GM23248 (cell line): ENCODE measurements at regions not wholly inside any gene's neighbourhood (a gene's known extent, or its start where the extent isn't known, plus 50 kb on each side); places are given as distances from the start of the nearest gene placed in this dataset.

ENCODE experiments used
- DNase-seq: peaks from one replicate; pipeline ENCODE4 v3.0.0-alpha.2; 2015
- H2AFZ ChIP-seq: fragments of 200-600 bp; sonication (generic); 2 replicates; pipeline ENCODE4 v1.6.1; 2016; ENCODE audit warnings: antibody characterized with exemption
- H3F3A ChIP-seq: fragments of 200-600 bp; sonication (generic); 2 replicates; pipeline ENCODE4 v1.6.1; 2016; ENCODE audit warnings: mild to moderate bottlenecking, antibody characterized with exemption, mixed run types; ENCODE audit not compliant: insufficient read depth
- H3K27ac ChIP-seq: fragments of 200-600 bp; sonication (generic); 2 replicates; pipeline ENCODE4 v1.5.1; 2016; ENCODE audit warnings: mild to moderate bottlenecking
- H3K27me3 ChIP-seq: fragments of 200-600 bp; sonication (generic); replicated peaks from 2 replicates; pipeline ENCODE4 v1.6.1; 2016; ENCODE audit warnings: mild to moderate bottlenecking; ENCODE audit not compliant: insufficient read depth
- H3K36me3 ChIP-seq: fragments of 200-600 bp; sonication (generic); 2 replicates; pipeline ENCODE4 v1.6.1; 2016; ENCODE audit warnings: low read depth, mild to moderate bottlenecking
- H3K4me1 ChIP-seq: fragments of 200-600 bp; sonication (generic); 2 replicates; pipeline ENCODE4 v1.6.1; 2016; ENCODE audit warnings: mild to moderate bottlenecking; ENCODE audit not compliant: insufficient read depth
- H3K4me2 ChIP-seq: fragments of 200-600 bp; sonication (generic); one replicate; pipeline ENCODE4 v1.6.1; 2016; ENCODE audit warnings: mild to moderate bottlenecking; ENCODE audit not compliant: unreplicated experiment
- H3K4me3 ChIP-seq: fragments of 200-600 bp; sonication (generic); 2 replicates; pipeline ENCODE4 v1.5.1; 2016; ENCODE audit warnings: mild to moderate bottlenecking
- H3K79me2 ChIP-seq: fragments of 200-600 bp; sonication (generic); 2 replicates; pipeline ENCODE4 v1.6.1; 2016; ENCODE audit warnings: mild to moderate bottlenecking; ENCODE audit not compliant: insufficient read depth
- H3K9ac ChIP-seq: fragments of 200-600 bp; sonication (generic); 2 replicates; pipeline ENCODE4 v1.6.1; 2016; ENCODE audit warnings: mild to moderate bottlenecking
- H3K9me2 ChIP-seq: fragments of 200-600 bp; sonication (generic); 2 replicates; pipeline ENCODE4 v1.6.1; 2016; ENCODE audit warnings: mixed run types, mild to moderate bottlenecking, moderate library complexity; ENCODE audit not compliant: insufficient read depth
- H3K9me3 ChIP-seq: fragments of 200-600 bp; sonication (generic); one replicate; pipeline ENCODE4 v1.6.1; 2017; ENCODE audit warnings: low read depth
- H4K20me1 ChIP-seq: fragments of 200-600 bp; sonication (generic); 2 replicates; pipeline ENCODE4 v1.6.0; 2016; ENCODE audit not compliant: insufficient read depth
- EZH2 ChIP-seq: fragments of 200-600 bp; sonication (generic); IDR thresholded peaks from 2 replicates; pipeline ENCODE4 v1.6.1; 2018; ENCODE audit warnings: antibody characterized with exemption, mild to moderate bottlenecking; ENCODE audit not compliant: insufficient read depth, poor library complexity, severe bottlenecking
- EZH2phosphoT487 ChIP-seq: fragments of 200-600 bp; sonication (generic); IDR thresholded peaks from 2 replicates; pipeline ENCODE4 v1.6.1; 2018; ENCODE audit warnings: antibody characterized with exemption, moderate library complexity, mild to moderate bottlenecking, low read depth; ENCODE audit not compliant: insufficient read depth
- WGBS, 2 experiments: methylation state at CpG; one replicate each; pipeline ENCODE4 v1.1.6; 2015 to 2017; ENCODE audit warnings: low lambda C conversion rate in 2 of 2, low coverage in 1 of 2; ENCODE audit errors: missing lambda C conversion rate in 2 of 2; 5-methylcytosine and 5-hydroxymethylcytosine counted together
- in situ Hi-C: fragments of 300-500 bp; cut with MboI; formaldehyde crosslinking; loops from 2 replicates; pipeline ENCODE4 v1.15.0; 2020

DNA sequence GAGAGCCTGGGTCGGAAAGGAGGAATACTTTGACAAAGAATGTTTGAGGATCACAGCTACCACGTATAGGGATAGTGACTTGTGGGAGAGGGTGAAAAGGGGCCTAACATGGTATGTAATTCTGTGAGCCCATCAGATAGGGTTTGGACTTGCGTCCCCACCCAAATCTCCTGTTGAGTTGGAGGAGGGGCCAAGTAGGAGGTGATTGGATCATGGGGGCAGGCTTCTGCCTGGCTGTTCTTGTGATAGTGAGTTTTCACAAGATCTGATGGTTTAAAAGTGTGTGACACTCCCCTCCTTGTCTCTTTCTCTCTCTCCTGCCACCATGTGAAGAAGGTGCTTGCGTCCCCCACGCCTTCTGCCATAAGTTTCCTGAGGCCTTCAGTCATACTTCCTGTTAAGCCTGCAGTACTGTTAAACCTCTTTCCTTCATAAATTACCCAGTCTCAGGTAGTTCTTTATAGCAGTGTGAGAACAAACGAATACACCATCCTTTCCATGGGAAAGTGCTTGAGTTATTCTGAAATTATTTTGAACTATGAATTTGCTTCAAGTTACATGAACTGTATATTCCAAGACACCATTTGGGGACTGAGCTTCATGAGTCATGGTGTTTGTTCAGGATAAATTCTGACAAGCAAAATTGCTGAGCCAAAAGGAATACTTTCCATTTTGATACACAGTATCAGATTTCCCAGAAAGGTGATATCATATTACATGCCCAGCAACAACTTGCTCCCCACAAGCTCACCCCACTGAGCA, 68.8 kb upstream of the SSBP2 start:
- 76 to 80% methylated on average over 6 of the region's 6 CpGs for WGBS, 2 experiments
- Histone ChIP-seq H3K9me3 (no peaks in the 10 kb centered on the region), H3K9ac (no peak overlapping the region), H3F3A (0 out of 2 replicates have a peak, but pooled peaks cover 3% of the 10 kb centered on the region), H3K4me3 (no peak overlapping the region), H3K27ac (no peak overlapping the region), H3K9me2 (no peaks in the 10 kb centered on the region), H3K4me2 (no peak overlapping the region), H3K79me2 (no peaks in the 10 kb centered on the region), H2AFZ (no peak overlapping the region), H3K27me3 (no peaks in the 10 kb centered on the region), H4K20me1 (no peaks in the 10 kb centered on the region), H3K36me3 (no peaks in the 10 kb centered on the region), H3K4me1 (peaks cover 5% of the 10 kb centered on the region)
- TF ChIP-seq EZH2phosphoT487 (no peak), EZH2 (no peak)
- peak; percentile 23 for DNase-seq
- in situ Hi-C loops, result no loop called here

GRCh38 chr5:81817980-81818379, 67.1 kb upstream of the SSBP2 start:
- no peaks in the 10 kb centered on the region for H3K9me2 ChIP-seq
- DNase-seq, result no peak
- H2AFZ ChIP-seq, result no peak overlapping the region
- H3K36me3 ChIP-seq, result no peaks in the 10 kb centered on the region
- no peaks in the 10 kb centered on the region for H3K9me3 ChIP-seq
- H3K27me3 ChIP-seq, result no peaks in the 10 kb centered on the region
- 65 to 67% methylated on average over 5 of the region's 5 CpGs for WGBS, 2 experiments
- no peak for TF ChIP-seq EZH2phosphoT487
- no peak for TF ChIP-seq EZH2
- no peak overlapping the region for H3K27ac ChIP-seq
- in situ Hi-C loops, result no loop called here
- H3K4me2 ChIP-seq, result no peak overlapping the region
- no peaks in the 10 kb centered on the region for H3K79me2 ChIP-seq
- H3K9ac ChIP-seq, result no peak overlapping the region
- no peaks in the 10 kb centered on the region for H4K20me1 ChIP-seq
- H3K4me3 ChIP-seq, result no peak overlapping the region
- no peaks in the 10 kb centered on the region for H3K4me1 ChIP-seq
- H3F3A ChIP-seq, result no peaks in the 10 kb centered on the region

GRCh38 chr5:81817086-81817485, 66.2 kb upstream of the SSBP2 start:
- no peaks in the 10 kb centered on the region for H3K4me1 ChIP-seq
- in situ Hi-C loops, result no loop called here
- no peaks in the 10 kb centered on the region for H3K9me2 ChIP-seq
- no peak overlapping the region for H2AFZ ChIP-seq
- no peaks in the 10 kb centered on the region for H3K9me3 ChIP-seq
- H3K79me2 ChIP-seq, result no peaks in the 10 kb centered on the region
- DNase-seq, result no peak
- no peak for TF ChIP-seq EZH2
- TF ChIP-seq EZH2phosphoT487, result no peak
- no peaks in the 10 kb centered on the region for H3K27me3 ChIP-seq
- no peak overlapping the region for H3K4me3 ChIP-seq
- no peaks in the 10 kb centered on the region for H3F3A ChIP-seq
- no peak overlapping the region for H3K4me2 ChIP-seq
- 81 to 88% methylated on average over 3 of the region's 3 CpGs for WGBS, 2 experiments
- no peak overlapping the region for H3K9ac ChIP-seq
- no peaks in the 10 kb centered on the region for H4K20me1 ChIP-seq
- no peaks in the 10 kb centered on the region for H3K36me3 ChIP-seq
- no peak overlapping the region for H3K27ac ChIP-seq

DNA sequence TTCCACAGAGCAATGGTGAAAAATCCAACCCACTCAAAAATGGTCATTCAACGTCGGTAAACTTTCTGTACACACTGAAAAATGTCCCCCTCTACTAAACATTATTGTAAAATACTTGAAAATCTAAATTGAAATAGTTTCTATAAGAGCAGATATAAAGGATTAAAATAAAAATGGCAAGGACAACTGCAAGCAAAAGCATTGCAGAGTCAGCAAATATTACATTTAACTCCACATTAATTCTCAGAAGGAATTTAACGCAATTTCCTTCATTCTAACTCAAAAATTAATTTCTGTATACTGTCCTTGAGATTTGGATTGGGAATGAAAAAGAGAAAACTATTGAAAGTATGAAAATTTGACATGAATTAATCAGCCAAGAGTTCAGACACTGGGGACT, 64.4 kb upstream of the SSBP2 start:
- no peak overlapping the region for H2AFZ ChIP-seq
- in situ Hi-C loops, result no loop called here
- no peaks in the 10 kb centered on the region for H3K27me3 ChIP-seq
- H3K4me2 ChIP-seq, result no peak overlapping the region
- H3K79me2 ChIP-seq, result no peaks in the 10 kb centered on the region
- no peaks in the 10 kb centered on the region for H3K4me1 ChIP-seq
- no peaks in the 10 kb centered on the region for H3K9me2 ChIP-seq
- H3K9ac ChIP-seq, result no peak overlapping the region
- H4K20me1 ChIP-seq, result no peaks in the 10 kb centered on the region
- no peaks in the 10 kb centered on the region for H3K36me3 ChIP-seq
- 64 to 71% methylated on average over 3 of the region's 3 CpGs for WGBS, 2 experiments
- no peak for TF ChIP-seq EZH2
- TF ChIP-seq EZH2phosphoT487, result no peak
- H3K27ac ChIP-seq, result no peak overlapping the region
- H3K4me3 ChIP-seq, result no peak overlapping the region
- no peaks in the 10 kb centered on the region for H3K9me3 ChIP-seq
- no peak for DNase-seq
- H3F3A ChIP-seq, result no peaks in the 10 kb centered on the region

GRCh38 chr5:81808106-81808505, 57.2 kb upstream of the SSBP2 start:
- Histone ChIP-seq H3K4me1 (no peaks in the 10 kb centered on the region), H3K36me3 (no peaks in the 10 kb centered on the region), H3K9me3 (no peaks in the 10 kb centered on the region), H3K4me3 (no peak overlapping the region), H3K4me2 (no peak overlapping the region), H4K20me1 (no peaks in the 10 kb centered on the region), H3K79me2 (no peaks in the 10 kb centered on the region), H3K27ac (no peak overlapping the region), H3K9ac (no peak overlapping the region), H3F3A (no peaks in the 10 kb centered on the region), H3K27me3 (no peaks in the 10 kb centered on the region), H3K9me2 (no peaks in the 10 kb centered on the region), H2AFZ (no peak overlapping the region)
- DNase-seq, result no peak
- in situ Hi-C loops, result no loop called here
- no peak for TF ChIP-seq EZH2phosphoT487
